Uterus (tissue), 3 donors: ENCODE measurements at regions not wholly inside any gene's neighbourhood (a gene's known extent, or its start where the extent isn't known, plus 50 kb on each side); places are given as distances from the start of the nearest gene placed in this dataset.

Experiments
- DNase-seq, 2 donors: peaks; one replicate each; pipeline ENCODE4 v3.0.0-alpha.2; 2019 to 2020
- H3K27ac ChIP-seq, 2 donors: fragments of 200-600 bp; sonication (generic); 1 replicate in 1 of 2; 2 replicates in 1 of 2; pipeline ENCODE4 v1.5.1; 2016 to 2018
- H3K27me3 ChIP-seq, 2 donors: fragments of 200-600 bp; sonication (generic); one replicate each; pipeline ENCODE4 v1.5.1; 2018 to 2019; ENCODE audit warnings: control low read depth in 1 of 2
- H3K36me3 ChIP-seq, 2 donors: fragments of 200-600 bp; sonication (generic); one replicate each; pipeline ENCODE4 v1.5.1; 2019; ENCODE audit warnings: control low read depth in 1 of 2
- H3K4me1 ChIP-seq, 2 donors: fragments of 200-600 bp; sonication (generic); one replicate each; pipeline ENCODE4 v1.5.1; 2018 to 2019; ENCODE audit warnings: control low read depth in 1 of 2
- H3K4me3 ChIP-seq, 2 donors: fragments of 200-600 bp; sonication (generic); 1 replicate in 1 of 2; 2 replicates in 1 of 2; pipeline ENCODE4 v1.5.1; 2018 to 2019; ENCODE audit warnings: mild to moderate bottlenecking in 1 of 2
- H3K9me3 ChIP-seq, 2 donors: fragments of 200-600 bp; sonication (generic); one replicate each; pipeline ENCODE4 v1.5.1; 2019; ENCODE audit warnings: control low read depth in 1 of 2
- CTCF ChIP-seq, 4 experiments: fragments of 200-600 bp in 2 of 4; fragments of 450-650 bp in 2 of 4; sonication (generic) in 2 of 4; IDR thresholded peaks; one replicate each; pipeline ENCODE4 v1.5.1; 2016 to 2019; ENCODE audit warnings: antibody characterized with exemption in 4 of 4, mild to moderate bottlenecking in 2 of 4, moderate library complexity in 1 of 4
- POLR2A ChIP-seq, 2 donors: fragments of 450-650 bp; IDR thresholded peaks; one replicate each; pipeline ENCODE4 v1.6.1; 2016; ENCODE audit warnings: antibody characterized with exemption in 2 of 2, mild to moderate bottlenecking in 1 of 2, moderate library complexity in 1 of 2
- intact Hi-C: fragments of 100-400 bp; cut with DNase I; formaldehyde crosslinking; loops from one replicate; pipeline ENCODE4 v1.15.1; 2023; ENCODE audit warnings: low total_unique reads
- donor health status: DM: yes; HTN: yes; CAD: no.

GRCh38 chrX:9172464-9172850 is 138.5 kb upstream of the FAM9B start:
- intact Hi-C loops, result no loop called here
- Histone ChIP-seq H3K9me3 (no peaks in the 10 kb centered on the region), H3K27me3 (no peaks in the 10 kb centered on the region), H3K36me3 (no peaks in the 10 kb centered on the region), H3K4me3 (no peak overlapping the region), H3K4me1 (no peaks in the 10 kb centered on the region), H3K27ac (no peak overlapping the region)
- no peak for TF ChIP-seq CTCF (IDR thresholded peaks at IDR 0.05)
- TF ChIP-seq POLR2A (IDR thresholded peaks at IDR 0.05), result no peak
- no peak for DNase-seq

- Histone ChIP-seq H3K36me3 (no peaks in the 10 kb centered on the region), H3K4me3 (no peak overlapping the region), H3K27ac (no peak overlapping the region), H3K27me3 (no peaks in the 10 kb centered on the region), H3K9me3 (no peaks in the 10 kb centered on the region), H3K4me1 (no peaks in the 10 kb centered on the region)
- DNase-seq, result no peak
- TF ChIP-seq POLR2A (IDR thresholded peaks at IDR 0.05) (no peak), CTCF (IDR thresholded peaks at IDR 0.05) (no peak)
- intact Hi-C loops, result no loop called here
Measured at GRCh38 chrX:9180623-9181022, 146.7 kb upstream of the FAM9B start.

- no peak for TF ChIP-seq POLR2A (IDR thresholded peaks at IDR 0.05)
- no peak for DNase-seq
- no peak overlapping the region for H3K4me3 ChIP-seq
- H3K27me3 ChIP-seq, result no peaks in the 10 kb centered on the region
- H3K4me1 ChIP-seq, result no peaks in the 10 kb centered on the region
- intact Hi-C loops, result no loop called here
- no peaks in the 10 kb centered on the region for H3K9me3 ChIP-seq
- no peak overlapping the region for H3K27ac ChIP-seq
- no peaks in the 10 kb centered on the region for H3K36me3 ChIP-seq
Measured at GRCh38 chrX:9182041-9182440, 148.1 kb upstream of the FAM9B start.

GRCh38 chrX:9183481-9183880 is 149.6 kb upstream of the FAM9B start:
- Histone ChIP-seq H3K4me1 (no peaks in the 10 kb centered on the region), H3K36me3 (no peaks in the 10 kb centered on the region), H3K4me3 (no peak overlapping the region), H3K27me3 (no peaks in the 10 kb centered on the region), H3K27ac (no peak overlapping the region), H3K9me3 (no peaks in the 10 kb centered on the region)
- TF ChIP-seq POLR2A (IDR thresholded peaks at IDR 0.05), result no peak
- TF ChIP-seq CTCF (IDR thresholded peaks at IDR 0.05), result no peak
- intact Hi-C loops, result no loop called here
- no peak for DNase-seq

GRCh38 chrX:9184211-9184610 is 150.3 kb upstream of the FAM9B start:
- H3K4me1 ChIP-seq, result no peaks in the 10 kb centered on the region
- no peak overlapping the region for H3K4me3 ChIP-seq
- H3K36me3 ChIP-seq, result no peaks in the 10 kb centered on the region
- intact Hi-C loops, result no loop called here
- no peak overlapping the region for H3K27ac ChIP-seq
- TF ChIP-seq POLR2A (IDR thresholded peaks at IDR 0.05) (no peak), CTCF (IDR thresholded peaks at IDR 0.05) (no peak)
- no peaks in the 10 kb centered on the region for H3K9me3 ChIP-seq
- DNase-seq, result no peak
- no peaks in the 10 kb centered on the region for H3K27me3 ChIP-seq

- Histone ChIP-seq H3K4me3 (no peak overlapping the region), H3K9me3 (no peaks in the 10 kb centered on the region), H3K27me3 (no peaks in the 10 kb centered on the region), H3K4me1 (no peaks in the 10 kb centered on the region), H3K27ac (peak overlapping the region; percentile 21 to 40), H3K36me3 (no peaks in the 10 kb centered on the region)
- TF ChIP-seq POLR2A (IDR thresholded peaks at IDR 0.05), result no peak
- TF ChIP-seq CTCF (IDR thresholded peaks at IDR 0.05), result no peak
- DNase-seq, result no peak
- intact Hi-C loops, result no loop called here
Measured at GRCh38 chrX:9188117-9188516, 154.2 kb upstream of the FAM9B start.
